Uterus (tissue), 3 donors: ENCODE measurements at regions not wholly inside any gene's neighbourhood (a gene's known extent, or its start where the extent isn't known, plus 50 kb on each side); places are given as distances from the start of the nearest gene placed in this dataset.

Experiments
- DNase-seq, 2 donors: peaks; one replicate each; pipeline ENCODE4 v3.0.0-alpha.2; 2019 to 2020
- H3K27ac ChIP-seq, 2 donors: fragments of 200-600 bp; sonication (generic); 1 replicate in 1 of 2; 2 replicates in 1 of 2; pipeline ENCODE4 v1.5.1; 2016 to 2018
- H3K27me3 ChIP-seq, 2 donors: fragments of 200-600 bp; sonication (generic); one replicate each; pipeline ENCODE4 v1.5.1; 2018 to 2019; ENCODE audit warnings: control low read depth in 1 of 2
- H3K36me3 ChIP-seq, 2 donors: fragments of 200-600 bp; sonication (generic); one replicate each; pipeline ENCODE4 v1.5.1; 2019; ENCODE audit warnings: control low read depth in 1 of 2
- H3K4me1 ChIP-seq, 2 donors: fragments of 200-600 bp; sonication (generic); one replicate each; pipeline ENCODE4 v1.5.1; 2018 to 2019; ENCODE audit warnings: control low read depth in 1 of 2
- H3K4me3 ChIP-seq, 2 donors: fragments of 200-600 bp; sonication (generic); 1 replicate in 1 of 2; 2 replicates in 1 of 2; pipeline ENCODE4 v1.5.1; 2018 to 2019; ENCODE audit warnings: mild to moderate bottlenecking in 1 of 2
- H3K9me3 ChIP-seq, 2 donors: fragments of 200-600 bp; sonication (generic); one replicate each; pipeline ENCODE4 v1.5.1; 2019; ENCODE audit warnings: control low read depth in 1 of 2
- POLR2A ChIP-seq, 2 donors: fragments of 450-650 bp; IDR thresholded peaks; one replicate each; pipeline ENCODE4 v1.6.1; 2016; ENCODE audit warnings: antibody characterized with exemption in 2 of 2, mild to moderate bottlenecking in 1 of 2, moderate library complexity in 1 of 2
- intact Hi-C: fragments of 100-400 bp; cut with DNase I; formaldehyde crosslinking; loops from one replicate; pipeline ENCODE4 v1.15.1; 2023; ENCODE audit warnings: low total_unique reads
- TF ChIP-seq, protein P1 (sequence below), 4 experiments: fragments of 200-600 bp in 2 of 4; fragments of 450-650 bp in 2 of 4; sonication (generic) in 2 of 4; IDR thresholded peaks; one replicate each; pipeline ENCODE4 v1.5.1; 2016 to 2019; ENCODE audit warnings: antibody characterized with exemption in 4 of 4, mild to moderate bottlenecking in 2 of 4, moderate library complexity in 1 of 4
- donor health status: DM: yes; HTN: yes; CAD: no.

DNA sequence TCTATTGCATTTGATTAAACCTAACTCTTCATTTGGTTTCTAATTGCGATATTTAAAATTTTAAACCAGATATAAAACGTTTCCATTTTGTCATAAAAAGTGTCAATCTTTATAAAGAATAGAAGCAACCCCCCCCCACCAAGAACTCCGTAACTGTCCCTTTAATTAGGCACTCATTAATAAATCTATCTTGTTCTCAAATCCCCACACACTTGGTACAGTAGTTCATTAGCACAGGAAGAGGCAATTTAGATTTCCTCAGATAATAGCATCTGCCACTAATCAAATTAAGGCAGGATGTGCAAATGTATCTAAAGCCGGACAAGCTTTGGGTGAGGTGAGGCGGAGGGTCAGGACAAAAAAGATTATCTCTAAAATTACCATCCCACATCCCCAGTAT lies 1143.3 kb upstream of the AUTS2 start:
- intact Hi-C loops: no loop called here
- Histone ChIP-seq H3K27ac (no peak overlapping the region), H3K27me3 (no peaks in the 10 kb centered on the region), H3K4me1 (no peaks in the 10 kb centered on the region), H3K36me3 (no peaks in the 10 kb centered on the region), H3K4me3 (no peak overlapping the region), H3K9me3 (no peaks in the 10 kb centered on the region)
- TF ChIP-seq, protein P1, sequence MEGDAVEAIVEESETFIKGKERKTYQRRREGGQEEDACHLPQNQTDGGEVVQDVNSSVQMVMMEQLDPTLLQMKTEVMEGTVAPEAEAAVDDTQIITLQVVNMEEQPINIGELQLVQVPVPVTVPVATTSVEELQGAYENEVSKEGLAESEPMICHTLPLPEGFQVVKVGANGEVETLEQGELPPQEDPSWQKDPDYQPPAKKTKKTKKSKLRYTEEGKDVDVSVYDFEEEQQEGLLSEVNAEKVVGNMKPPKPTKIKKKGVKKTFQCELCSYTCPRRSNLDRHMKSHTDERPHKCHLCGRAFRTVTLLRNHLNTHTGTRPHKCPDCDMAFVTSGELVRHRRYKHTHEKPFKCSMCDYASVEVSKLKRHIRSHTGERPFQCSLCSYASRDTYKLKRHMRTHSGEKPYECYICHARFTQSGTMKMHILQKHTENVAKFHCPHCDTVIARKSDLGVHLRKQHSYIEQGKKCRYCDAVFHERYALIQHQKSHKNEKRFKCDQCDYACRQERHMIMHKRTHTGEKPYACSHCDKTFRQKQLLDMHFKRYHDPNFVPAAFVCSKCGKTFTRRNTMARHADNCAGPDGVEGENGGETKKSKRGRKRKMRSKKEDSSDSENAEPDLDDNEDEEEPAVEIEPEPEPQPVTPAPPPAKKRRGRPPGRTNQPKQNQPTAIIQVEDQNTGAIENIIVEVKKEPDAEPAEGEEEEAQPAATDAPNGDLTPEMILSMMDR (IDR thresholded peaks at IDR 0.05): no peak
- TF ChIP-seq POLR2A (IDR thresholded peaks at IDR 0.05): no peak
- DNase-seq: no peak

DNA sequence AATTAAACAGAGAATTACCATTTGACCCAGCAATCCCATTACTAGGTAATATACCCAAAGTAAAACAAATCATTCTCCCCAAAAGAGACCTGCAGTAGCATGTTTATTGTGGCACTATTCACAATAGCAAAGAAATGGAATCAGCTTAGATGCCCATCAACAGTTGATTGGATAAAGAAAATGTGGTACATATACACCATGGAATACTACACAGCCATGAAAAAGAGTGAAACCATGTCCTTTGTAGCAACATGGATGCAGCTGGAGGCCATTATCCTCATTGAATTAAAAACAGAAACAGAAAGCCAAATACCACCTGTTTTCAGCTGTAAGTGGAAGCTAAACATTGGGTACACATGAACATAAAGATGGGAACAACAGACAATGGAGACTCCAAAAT lies 1141.8 kb upstream of the AUTS2 start:
- Histone ChIP-seq H3K4me1 (no peaks in the 10 kb centered on the region), H3K36me3 (no peaks in the 10 kb centered on the region), H3K9me3 (no peaks in the 10 kb centered on the region), H3K4me3 (no peak overlapping the region), H3K27ac (no peak overlapping the region), H3K27me3 (no peaks in the 10 kb centered on the region)
- TF ChIP-seq POLR2A (IDR thresholded peaks at IDR 0.05): no peak
- no peak for DNase-seq
- intact Hi-C loops: no loop called here

DNA sequence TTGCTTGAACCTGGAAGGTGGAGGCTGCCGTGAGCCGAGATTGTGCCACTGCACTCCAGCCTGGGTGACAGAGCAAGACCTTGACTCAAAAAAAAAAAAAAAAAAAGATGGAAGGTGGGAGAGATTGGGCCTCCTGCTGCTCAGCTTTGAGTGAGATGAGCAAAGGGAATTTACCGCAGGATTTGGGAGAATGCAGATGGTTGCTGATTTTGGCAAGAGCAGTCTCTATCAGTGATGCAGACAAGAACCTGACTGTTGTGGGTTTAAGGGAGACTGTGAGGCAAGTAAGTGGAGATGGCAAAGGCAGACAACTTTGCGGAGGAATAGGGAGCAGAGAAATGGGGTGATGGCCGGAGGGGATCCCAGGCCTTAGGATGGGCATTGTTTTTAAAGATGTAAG lies 1140.8 kb upstream of the AUTS2 start:
- Histone ChIP-seq H3K9me3 (no peaks in the 10 kb centered on the region), H3K4me3 (no peak overlapping the region), H3K36me3 (no peaks in the 10 kb centered on the region), H3K27me3 (no peaks in the 10 kb centered on the region), H3K27ac (no peak overlapping the region), H3K4me1 (no peaks in the 10 kb centered on the region)
- TF ChIP-seq, protein P1 (IDR thresholded peaks at IDR 0.05): no peak
- no peak for TF ChIP-seq POLR2A (IDR thresholded peaks at IDR 0.05)
- no peak for DNase-seq
- intact Hi-C loops: no loop called here

DNA sequence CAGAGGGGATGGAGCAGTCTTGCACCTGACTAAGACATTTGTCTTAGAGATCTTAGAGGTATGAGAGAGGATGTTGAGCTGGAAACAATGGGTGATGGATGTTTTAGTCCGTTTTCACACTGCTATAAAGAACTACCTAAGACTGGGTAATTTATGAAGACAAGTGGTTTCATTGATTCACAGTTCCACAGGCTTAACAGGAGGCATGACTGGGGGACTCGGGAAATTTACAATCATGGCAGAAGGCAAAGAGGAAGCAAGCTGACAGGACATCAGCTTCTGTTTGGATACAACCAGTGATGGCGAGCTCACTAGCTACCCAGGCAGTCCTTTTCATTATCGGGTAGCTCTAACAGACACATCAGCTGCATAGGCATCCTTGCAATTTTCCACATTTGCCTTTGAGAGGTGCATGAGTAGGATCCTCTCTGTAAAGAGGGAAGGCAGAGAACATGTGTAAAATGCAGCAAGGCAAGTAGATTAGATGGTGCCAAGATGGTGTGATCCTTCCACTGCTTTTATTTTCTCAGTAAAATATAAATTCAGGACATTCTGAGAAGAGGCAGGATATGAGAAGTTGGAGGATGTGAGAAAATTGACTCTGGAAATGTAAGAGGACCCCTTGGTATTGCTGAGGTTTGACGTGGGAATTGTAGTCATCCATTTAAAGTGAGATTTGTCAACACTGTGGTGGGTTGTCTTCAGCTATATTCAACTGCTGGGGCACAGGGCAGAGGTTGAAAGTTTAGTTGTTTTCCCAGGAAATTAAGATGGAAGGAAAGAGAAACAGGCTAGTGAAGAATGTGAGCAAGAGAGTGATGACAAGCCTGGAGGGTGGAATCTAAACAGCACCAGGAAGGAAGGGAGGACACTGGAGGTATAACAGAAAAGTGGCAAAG lies 1140.0 kb upstream of the AUTS2 start:
- no peaks in the 10 kb centered on the region for H3K4me1 ChIP-seq
- TF ChIP-seq POLR2A (IDR thresholded peaks at IDR 0.05): no peak
- TF ChIP-seq, protein P1 (IDR thresholded peaks at IDR 0.05): no peak
- H3K27me3 ChIP-seq: no peaks in the 10 kb centered on the region
- no peak for DNase-seq
- H3K4me3 ChIP-seq: no peak overlapping the region
- intact Hi-C loops: no loop called here
- H3K36me3 ChIP-seq: no peaks in the 10 kb centered on the region
- no peaks in the 10 kb centered on the region for H3K9me3 ChIP-seq
- no peak overlapping the region for H3K27ac ChIP-seq

DNA sequence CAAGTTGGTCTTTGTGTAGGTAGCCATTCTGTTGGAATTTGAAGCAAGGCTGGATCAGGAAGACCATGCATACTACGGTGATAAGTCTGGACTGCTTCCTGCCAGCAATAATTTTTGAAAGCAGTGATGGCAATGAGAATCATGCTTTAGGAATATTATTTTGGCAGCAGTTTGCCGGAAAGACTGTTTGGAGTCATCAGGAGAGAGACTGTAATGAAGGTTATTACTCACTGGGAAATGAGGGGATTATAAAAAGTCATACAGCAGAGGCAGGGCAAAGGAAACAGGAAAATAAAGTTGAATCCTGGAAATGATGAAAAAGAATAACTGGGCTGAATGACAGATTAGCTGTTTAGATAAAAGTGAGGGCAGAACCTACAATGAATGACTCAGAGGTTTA lies 1136.8 kb upstream of the AUTS2 start:
- intact Hi-C loops: no loop called here
- no peak for DNase-seq
- TF ChIP-seq, protein P1 (IDR thresholded peaks at IDR 0.05): no peak
- no peak for TF ChIP-seq POLR2A (IDR thresholded peaks at IDR 0.05)
- Histone ChIP-seq H3K27ac (no peak overlapping the region), H3K9me3 (no peaks in the 10 kb centered on the region), H3K4me1 (no peaks in the 10 kb centered on the region), H3K36me3 (no peaks in the 10 kb centered on the region), H3K27me3 (no peaks in the 10 kb centered on the region), H3K4me3 (no peak overlapping the region)
